Mononuclear cell (primary cell): ENCODE measurements at regions not wholly inside any gene's neighbourhood (a gene's known extent, or its start where the extent isn't known, plus 50 kb on each side); places are given as distances from the start of the nearest gene placed in this dataset.

ENCODE experiments used
- H3K27me3 ChIP-seq: 2 replicates; pipeline ENCODE4 v1.6.0; 2011; ENCODE audit warnings: low read length, control low read depth; ENCODE audit not compliant: insufficient read depth
- H3K4me1 ChIP-seq: 2 replicates; pipeline ENCODE4 v1.5.1; 2011; ENCODE audit warnings: mild to moderate bottlenecking, low read length, control low read depth; ENCODE audit not compliant: insufficient read depth
- H3K4me3 ChIP-seq: 2 replicates; pipeline ENCODE4 v1.5.1; 2011; ENCODE audit warnings: mild to moderate bottlenecking, low read length, moderate library complexity
- H3K9me3 ChIP-seq: 2 replicates; pipeline ENCODE4 v1.5.1; 2011; ENCODE audit warnings: low read depth, mild to moderate bottlenecking, control low read depth, low read length

DNA sequence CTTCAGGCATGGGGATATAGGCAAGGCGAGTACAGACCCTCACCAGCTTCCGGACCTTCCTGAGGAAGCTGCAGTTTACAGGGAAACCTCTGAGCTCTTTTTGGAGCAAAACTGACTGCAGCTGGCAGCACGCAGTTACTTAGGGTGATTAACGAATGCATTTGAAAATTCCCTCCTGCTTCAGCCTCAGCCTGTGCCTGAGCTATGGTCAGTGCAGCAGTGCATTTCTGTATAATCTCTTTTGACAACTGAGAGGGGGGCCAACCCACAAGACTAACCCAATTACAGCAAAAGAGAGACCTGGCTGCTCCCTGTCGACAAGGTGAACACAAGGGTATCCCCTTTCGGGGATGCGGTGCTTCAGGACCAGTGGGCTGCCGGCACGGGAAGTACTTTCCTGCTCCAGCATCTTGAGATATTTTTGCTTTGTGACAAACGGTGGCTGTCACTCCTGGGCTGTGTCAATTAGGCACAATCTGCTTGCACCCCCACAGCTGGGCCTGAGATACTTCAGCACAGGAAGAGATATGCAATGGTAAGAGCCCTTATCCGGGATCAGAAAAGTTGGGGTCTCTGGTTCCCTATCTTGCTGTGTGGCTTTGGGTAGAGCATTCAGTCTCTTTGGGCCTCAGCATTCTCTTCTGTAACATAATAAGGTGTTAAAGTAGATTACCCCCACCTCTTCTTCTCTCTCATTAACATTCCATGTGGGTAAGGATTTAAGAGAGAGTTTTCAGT, 141.0 kb downstream of the TMEM17 start:
- peaks cover 4% of the 10 kb centered on the region for H3K4me1 ChIP-seq
- no peaks in the 10 kb centered on the region for H3K9me3 ChIP-seq
- H3K4me3 ChIP-seq: no peak overlapping the region
- H3K27me3 ChIP-seq: no peaks in the 10 kb centered on the region

DNA sequence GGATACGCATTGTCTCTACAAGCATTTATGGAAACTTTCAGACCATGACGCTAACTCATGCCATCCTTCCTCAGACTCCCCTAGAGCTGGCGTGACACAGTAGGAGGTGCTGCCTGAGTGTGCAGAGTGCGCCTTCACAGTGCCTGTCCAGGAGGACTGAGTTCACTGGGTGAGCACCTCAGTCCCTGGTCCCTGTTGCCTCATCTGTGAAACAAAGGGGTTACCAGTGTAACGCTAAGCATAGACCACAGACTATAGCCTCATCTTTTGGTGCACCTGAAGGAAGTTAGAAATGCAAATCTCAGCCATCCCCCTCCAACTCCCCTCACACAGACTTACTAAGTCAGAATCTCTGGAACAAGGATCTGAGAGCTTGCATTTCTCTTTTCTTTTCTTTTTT, 142.8 kb downstream of the TMEM17 start:
- Histone ChIP-seq H3K4me3 (no peak overlapping the region), H3K27me3 (no peaks in the 10 kb centered on the region), H3K4me1 (peaks cover 4% of the 10 kb centered on the region), H3K9me3 (no peaks in the 10 kb centered on the region)

DNA sequence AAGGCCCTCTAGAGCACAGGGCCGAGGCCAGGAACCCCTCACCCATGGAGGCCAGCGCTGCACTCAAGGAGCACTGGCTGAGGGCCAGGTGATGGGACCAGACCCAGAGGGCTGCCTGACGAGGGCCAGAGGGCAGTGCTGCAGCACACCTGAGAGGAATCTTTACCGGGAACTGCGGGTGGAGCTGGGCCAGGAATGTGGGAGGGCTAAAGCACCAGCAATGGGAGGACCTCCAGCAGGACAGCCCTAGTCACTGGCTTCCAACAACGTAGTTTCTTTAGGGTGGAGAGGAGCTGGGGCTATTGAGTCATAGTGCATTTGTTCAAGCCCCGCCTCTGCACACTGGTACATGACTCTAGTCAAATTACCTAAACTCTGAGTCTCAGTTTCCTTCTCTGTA, 143.4 kb downstream of the TMEM17 start:
- Histone ChIP-seq H3K9me3 (no peaks in the 10 kb centered on the region), H3K27me3 (no peaks in the 10 kb centered on the region)

DNA sequence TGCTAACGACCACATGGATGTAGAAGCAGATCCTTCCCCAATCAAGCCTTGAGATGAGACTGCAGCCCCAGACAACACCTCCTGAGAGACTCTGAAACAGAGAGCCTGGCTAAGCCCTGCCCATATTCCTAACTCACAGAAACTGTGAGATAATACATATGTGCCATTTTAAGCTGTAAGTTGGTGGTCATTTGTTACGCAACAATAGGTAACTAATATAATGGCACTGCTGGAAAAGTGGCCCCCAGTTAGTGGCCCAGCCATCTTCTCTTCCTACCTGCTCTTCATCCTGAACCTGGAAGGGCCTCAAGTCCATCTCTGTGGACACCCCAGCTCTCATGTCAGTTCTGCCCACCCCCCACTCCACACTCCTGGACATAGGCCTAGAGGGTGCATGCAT, 144.0 kb downstream of the TMEM17 start:
- no peak overlapping the region for H3K4me3 ChIP-seq
- H3K4me1 ChIP-seq: peaks cover 4% of the 10 kb centered on the region
- H3K27me3 ChIP-seq: no peaks in the 10 kb centered on the region
- no peaks in the 10 kb centered on the region for H3K9me3 ChIP-seq

More for the DNA sequence above, 143.4 kb downstream of the TMEM17 start:
- Histone ChIP-seq H3K4me1 (peaks cover 4% of the 10 kb centered on the region), H3K4me3 (no peak overlapping the region)

DNA sequence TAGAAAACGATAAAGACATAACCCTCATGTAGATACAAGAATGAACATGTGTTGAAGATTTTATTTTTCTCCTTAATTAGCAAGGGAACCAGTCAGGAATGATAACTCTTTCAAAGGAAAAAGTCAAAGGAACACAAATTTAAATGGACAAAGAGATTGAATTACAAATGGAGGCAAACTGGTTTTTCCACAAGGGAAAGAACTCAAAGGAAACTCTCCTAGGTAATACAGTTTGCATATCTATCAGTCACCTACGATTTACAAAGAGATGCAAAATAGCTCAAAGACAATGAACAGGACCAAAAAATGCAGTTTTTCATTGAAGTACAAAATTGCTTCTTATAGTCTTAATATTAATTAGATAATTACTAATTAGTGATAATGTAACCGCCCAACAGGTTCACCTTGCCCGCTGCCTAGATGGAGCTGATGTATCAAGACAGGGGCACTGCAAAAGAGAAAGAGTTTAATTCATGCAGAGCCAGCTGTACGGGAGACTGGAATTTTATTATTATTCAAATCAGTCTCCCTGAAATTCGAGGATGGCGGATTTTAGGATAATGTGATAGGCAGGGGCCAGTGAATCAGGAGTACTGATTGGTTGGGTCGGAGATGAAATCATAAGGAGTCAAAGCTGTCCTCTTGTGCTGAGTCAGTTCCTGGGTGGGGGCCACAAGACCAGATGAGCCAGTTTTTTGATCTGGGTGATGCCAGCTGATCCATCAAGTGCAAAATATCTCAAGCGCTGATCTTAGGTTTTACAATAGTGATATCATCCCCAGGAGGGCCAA, 151.0 kb downstream of the TMEM17 start:
- Histone ChIP-seq H3K4me3 (no peak overlapping the region), H3K27me3 (no peaks in the 10 kb centered on the region), H3K9me3 (no peaks in the 10 kb centered on the region), H3K4me1 (no peaks in the 10 kb centered on the region)

DNA sequence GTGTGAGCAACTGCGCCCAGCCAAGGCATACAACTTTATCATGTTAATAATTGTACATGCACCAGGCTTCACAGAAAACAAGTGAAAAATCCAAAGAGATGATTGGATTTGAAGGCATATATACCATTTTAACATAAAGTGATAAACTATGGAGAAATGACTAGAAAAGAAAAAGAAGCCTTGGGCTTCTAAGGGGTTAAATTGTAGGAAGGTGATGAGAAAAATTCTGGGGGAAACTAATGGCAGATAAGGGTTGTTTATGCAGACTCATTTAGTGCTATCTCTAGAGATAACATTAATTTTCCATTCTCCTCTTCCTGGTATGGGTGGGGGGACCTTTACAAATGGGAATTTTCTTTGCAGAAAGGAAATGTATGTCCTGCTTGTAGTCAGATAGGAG, 154.0 kb downstream of the TMEM17 start:
- no peaks in the 10 kb centered on the region for H3K9me3 ChIP-seq
- no peaks in the 10 kb centered on the region for H3K4me1 ChIP-seq
- H3K4me3 ChIP-seq: no peak overlapping the region
- H3K27me3 ChIP-seq: no peaks in the 10 kb centered on the region

DNA sequence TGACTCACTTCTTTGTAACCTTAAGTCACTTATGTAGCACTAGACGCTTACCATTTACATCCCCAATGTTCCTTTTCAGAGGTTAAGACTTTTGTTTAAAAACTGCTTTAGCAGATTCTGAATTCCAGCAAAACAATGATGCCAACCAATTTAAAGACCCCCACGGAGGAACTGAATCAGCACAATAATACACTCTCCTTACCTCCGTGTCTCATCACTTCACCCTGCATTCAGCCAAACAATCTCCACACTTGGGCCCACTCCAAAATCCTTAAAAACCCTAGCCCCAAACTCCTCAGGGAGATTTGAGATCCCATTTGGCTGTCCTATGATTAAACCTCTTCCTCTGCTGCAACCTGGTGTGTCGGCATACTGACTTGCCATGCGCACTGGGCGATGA, 153.9 kb downstream of the B3GNT2 start:
- Histone ChIP-seq H3K4me3 (no peak overlapping the region), H3K27me3 (no peaks in the 10 kb centered on the region), H3K9me3 (no peaks in the 10 kb centered on the region), H3K4me1 (no peaks in the 10 kb centered on the region)

DNA sequence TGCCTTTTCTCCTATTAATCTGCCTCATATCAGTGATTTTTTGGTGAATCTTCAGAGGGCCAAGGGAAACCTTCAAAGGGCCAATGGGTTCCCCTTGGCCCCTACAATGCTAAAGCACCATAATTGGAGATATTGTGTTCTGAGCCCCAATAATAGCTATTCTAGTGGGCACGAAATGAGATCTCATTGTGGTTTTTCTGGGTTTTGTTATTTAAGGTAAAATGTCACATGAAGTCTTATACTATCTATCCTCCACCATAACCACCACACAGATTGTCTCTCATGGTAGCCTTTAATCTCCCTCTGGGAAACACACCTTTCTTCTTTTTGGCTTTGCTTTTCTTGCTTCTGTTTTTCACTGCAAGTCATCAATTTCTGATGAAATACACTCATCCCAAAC, 152.8 kb downstream of the B3GNT2 start:
- H3K27me3 ChIP-seq: no peaks in the 10 kb centered on the region
- no peaks in the 10 kb centered on the region for H3K4me1 ChIP-seq
- H3K9me3 ChIP-seq: no peaks in the 10 kb centered on the region
- H3K4me3 ChIP-seq: no peak overlapping the region

DNA sequence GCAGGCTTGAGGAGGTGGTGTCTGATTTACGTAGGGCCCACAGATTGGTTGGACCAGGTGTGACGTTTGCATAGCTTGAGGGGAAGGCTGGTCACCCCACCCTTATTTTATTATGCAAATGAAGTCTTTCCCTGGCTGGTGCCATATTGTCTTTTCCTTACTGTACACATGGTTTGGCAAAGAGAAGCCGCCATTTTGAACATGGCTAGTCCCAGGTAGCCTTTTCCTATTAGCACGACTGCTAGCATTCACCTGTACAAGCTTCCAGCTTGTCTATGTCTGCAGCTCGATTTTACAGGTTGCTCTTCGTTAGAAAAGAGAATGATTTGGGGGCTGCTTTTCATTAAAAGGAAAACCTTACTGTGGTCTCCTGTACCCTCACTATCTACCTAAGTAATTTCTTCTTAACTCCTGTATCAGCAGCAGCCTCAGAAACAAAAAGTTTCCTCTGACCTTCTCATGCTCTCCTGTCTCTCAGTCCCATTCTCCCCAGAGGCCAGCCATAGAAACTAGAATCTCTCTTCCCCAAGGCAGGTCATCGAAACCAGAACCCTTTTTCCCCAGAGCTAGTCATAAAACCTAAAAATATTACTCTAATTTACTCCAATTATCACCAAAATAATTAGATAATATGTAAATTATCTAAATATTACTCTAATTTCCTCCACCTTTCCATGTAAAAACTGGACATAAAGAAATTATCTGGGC, 151.8 kb downstream of the B3GNT2 start:
- H3K27me3 ChIP-seq: no peaks in the 10 kb centered on the region
- H3K9me3 ChIP-seq: no peaks in the 10 kb centered on the region
- no peak overlapping the region for H3K4me3 ChIP-seq
- no peaks in the 10 kb centered on the region for H3K4me1 ChIP-seq

DNA sequence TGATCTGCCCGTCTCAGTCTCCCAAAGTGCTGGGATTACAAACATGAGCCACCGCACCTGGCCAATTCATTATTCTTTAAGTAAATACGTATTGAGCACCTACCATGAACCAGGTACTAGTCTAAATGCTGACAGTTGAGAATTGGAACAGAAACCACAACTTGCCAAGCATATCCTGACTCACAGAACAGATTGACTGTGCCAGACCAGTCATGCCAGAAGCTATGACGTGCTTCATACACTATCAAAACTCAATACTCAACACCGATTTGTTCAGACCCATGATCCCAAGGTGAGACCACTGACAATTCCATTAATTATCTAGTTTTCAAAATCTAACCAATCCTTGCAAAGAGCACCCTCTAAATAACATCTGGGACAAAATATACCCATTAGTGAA, 148.6 kb downstream of the B3GNT2 start:
- Histone ChIP-seq H3K9me3 (no peaks in the 10 kb centered on the region), H3K4me1 (no peaks in the 10 kb centered on the region), H3K27me3 (no peaks in the 10 kb centered on the region), H3K4me3 (no peak overlapping the region)

DNA sequence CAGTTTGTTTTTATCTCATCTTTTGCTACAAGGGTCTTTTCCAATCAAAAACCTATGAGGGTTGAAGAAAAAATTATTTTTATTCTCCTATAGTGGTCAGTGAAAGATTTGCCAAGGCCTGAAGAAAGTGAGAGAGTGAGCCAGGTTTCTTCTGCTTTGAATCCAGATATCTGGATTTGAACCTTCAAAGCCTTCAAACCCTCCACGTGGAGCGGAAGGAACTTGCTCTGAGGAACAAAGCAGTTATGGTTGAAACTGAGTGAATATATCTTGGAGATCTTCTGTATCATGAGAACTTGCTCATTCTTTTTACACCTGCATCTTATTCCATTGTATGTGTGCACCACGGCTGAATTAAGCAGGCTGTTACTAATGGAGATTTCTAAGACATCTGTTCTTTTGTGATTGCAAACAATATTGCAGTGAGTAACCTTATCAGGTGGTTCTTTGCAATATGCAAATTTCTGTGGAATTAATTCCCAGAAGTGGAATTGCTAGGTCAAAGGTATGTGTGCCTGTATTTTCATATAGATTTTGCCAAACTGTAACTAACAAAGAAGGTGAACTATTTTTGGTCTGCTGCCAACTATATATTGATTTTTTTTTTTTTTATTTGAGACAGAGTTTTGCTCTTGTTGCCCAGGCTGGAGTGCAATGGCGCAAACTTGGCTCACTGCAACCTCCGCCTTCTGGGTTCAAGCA, 147.9 kb downstream of the B3GNT2 start:
- Histone ChIP-seq H3K27me3 (no peaks in the 10 kb centered on the region), H3K4me1 (no peaks in the 10 kb centered on the region), H3K9me3 (no peaks in the 10 kb centered on the region), H3K4me3 (no peak overlapping the region)

DNA sequence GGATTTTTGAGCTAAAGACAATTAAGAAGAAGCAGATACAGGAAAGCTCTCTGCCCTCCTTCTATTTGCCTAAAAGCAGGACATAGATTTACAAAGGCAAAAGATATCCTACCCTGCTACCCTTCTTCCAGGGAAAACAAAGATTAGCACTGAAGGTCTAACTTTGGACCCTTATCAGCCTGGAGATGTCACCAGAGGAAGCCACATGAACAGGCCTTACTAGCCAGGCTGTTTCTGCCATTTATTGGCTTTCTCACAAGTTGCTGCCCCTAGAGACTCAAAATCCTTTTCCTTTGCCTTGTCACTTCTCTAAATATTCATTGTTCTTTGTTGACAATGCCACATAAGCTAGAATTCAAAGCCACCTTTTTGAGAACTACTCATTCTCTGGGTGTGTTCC, 147.3 kb downstream of the B3GNT2 start:
- H3K4me3 ChIP-seq: no peak overlapping the region
- no peaks in the 10 kb centered on the region for H3K9me3 ChIP-seq
- no peaks in the 10 kb centered on the region for H3K4me1 ChIP-seq
- H3K27me3 ChIP-seq: no peaks in the 10 kb centered on the region

DNA sequence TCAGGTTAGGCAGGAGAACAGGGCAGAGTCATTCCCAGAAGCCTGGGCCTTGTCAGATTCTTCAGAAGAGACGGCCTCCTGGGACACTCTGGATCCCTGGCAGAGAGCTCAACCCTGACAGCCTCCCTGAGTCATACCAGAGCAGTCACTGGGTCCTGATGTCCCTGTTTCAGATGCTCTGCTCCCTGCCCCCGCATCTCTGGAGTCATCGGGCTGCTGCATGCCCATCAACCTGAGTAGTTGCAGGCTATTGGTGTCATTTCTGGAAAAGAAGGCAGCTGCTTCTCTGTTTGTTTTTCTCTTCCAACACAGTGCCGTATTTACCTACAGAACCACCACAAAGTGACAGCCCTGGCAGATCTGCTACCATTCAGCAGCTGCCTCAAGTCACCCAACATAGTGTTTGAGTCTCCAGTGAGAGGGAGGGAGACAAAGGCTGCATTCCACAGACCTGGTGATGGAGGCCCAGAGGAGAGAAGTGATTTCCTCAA, 145.1 kb downstream of the B3GNT2 start:
- Histone ChIP-seq H3K4me1 (no peaks in the 10 kb centered on the region), H3K27me3 (no peaks in the 10 kb centered on the region), H3K4me3 (no peak overlapping the region), H3K9me3 (no peaks in the 10 kb centered on the region)

DNA sequence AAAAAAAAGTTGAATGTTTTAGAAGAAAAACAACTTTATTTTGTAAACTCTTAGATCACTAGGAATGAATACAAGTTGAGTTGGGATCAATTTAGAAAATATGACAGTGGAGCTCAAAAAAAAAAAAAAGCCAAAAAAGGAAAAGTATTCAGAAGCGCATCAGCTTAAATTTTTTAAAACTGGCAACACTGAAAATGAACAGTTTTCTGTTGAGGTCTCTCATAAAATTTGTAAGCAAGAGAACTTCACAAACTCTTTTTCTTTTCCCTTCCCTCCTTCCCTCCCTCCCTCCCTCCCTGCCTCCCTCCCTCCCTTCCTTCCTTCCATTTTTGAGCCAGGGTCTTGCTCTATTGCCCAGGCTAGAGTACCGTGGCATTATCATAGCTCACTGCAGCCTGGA, 143.9 kb downstream of the B3GNT2 start:
- H3K9me3 ChIP-seq: no peaks in the 10 kb centered on the region
- H3K4me3 ChIP-seq: no peak overlapping the region
- H3K4me1 ChIP-seq: no peaks in the 10 kb centered on the region
- no peaks in the 10 kb centered on the region for H3K27me3 ChIP-seq

DNA sequence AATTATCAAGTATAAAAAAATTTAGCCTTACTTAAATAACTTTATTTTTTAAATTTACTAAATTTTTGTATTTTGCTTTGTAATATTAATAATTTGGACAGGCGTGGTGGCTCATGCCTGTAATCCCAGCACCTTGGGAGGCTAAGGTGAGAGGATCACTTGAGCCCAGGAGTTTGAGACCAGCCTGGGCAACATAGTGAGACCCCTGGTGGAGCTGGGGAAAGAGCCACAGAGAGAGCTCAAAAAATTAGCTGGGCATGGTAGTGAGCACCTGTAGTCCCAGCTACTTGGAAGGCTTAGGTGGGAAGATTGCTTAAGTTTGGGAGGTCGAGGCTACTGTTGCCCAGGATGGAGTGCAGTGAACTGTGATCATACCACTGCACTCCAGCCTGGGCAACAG, 143.5 kb downstream of the B3GNT2 start:
- no peak overlapping the region for H3K4me3 ChIP-seq
- no peaks in the 10 kb centered on the region for H3K27me3 ChIP-seq

More for the DNA sequence above, 143.5 kb downstream of the B3GNT2 start:
- Histone ChIP-seq H3K9me3 (no peaks in the 10 kb centered on the region), H3K4me1 (no peaks in the 10 kb centered on the region)
